B cell (primary cell): ENCODE measurements at regions not wholly inside any gene's neighbourhood (a gene's known extent, or its start where the extent isn't known, plus 50 kb on each side); places are given as distances from the start of the nearest gene placed in this dataset.

Source experiments
- ATAC-seq: fragments of 200-7000 bp; cut with Tn5 transposase; one replicate; pipeline ENCODE4 v1.10.0; 2021; ENCODE audit warnings: low read depth, mild to moderate bottlenecking, moderate number of reproducible peaks, moderate library complexity
- CTCF ChIA-PET: fragments of 350-600 bp; sonication (Branson Sonifier 250); formaldehyde crosslinking; loops from one replicate; lab custom pipeline; 2021; ENCODE audit warnings: antibody characterized with exemption, inconsistent platforms; lab: Charles Lee
- POLR2A ChIA-PET: fragments of 350-600 bp; sonication (Branson Sonifier 250); formaldehyde crosslinking; loops from one replicate; lab custom pipeline; 2021; ENCODE audit warnings: antibody characterized with exemption; lab: Charles Lee
- DNase-seq: peaks from one replicate; pipeline ENCODE4 v3.0.0; 2013
- H2AFZ ChIP-seq: 2 replicates; pipeline ENCODE4 v1.6.1; 2012; ENCODE audit warnings: mild to moderate bottlenecking, low read depth, low read length; ENCODE audit not compliant: insufficient read depth, poor library complexity, severe bottlenecking
- H3K27ac ChIP-seq, 2 donors: 1 replicate in 1 of 2; 2 replicates in 1 of 2; pipeline ENCODE4 v1.5.1; 2012 to 2013; ENCODE audit warnings: low read length in 2 of 2, mild to moderate bottlenecking in 2 of 2, moderate library complexity in 1 of 2
- H3K27me3 ChIP-seq, 4 experiments: fragments of 200-600 bp in 1 of 4; sonication (generic) in 1 of 4; replicated peaks in 1 of 4; 1 replicate in 2 of 4; 2 replicates in 2 of 4; pipeline versions ENCODE4 v1.6.1 to v1.7.0; 2013 to 2016; ENCODE audit warnings: low read length in 3 of 4, mild to moderate bottlenecking in 2 of 4, mixed read lengths in 1 of 4, moderate library complexity in 1 of 4; ENCODE audit not compliant: insufficient read depth in 4 of 4, control insufficient read depth in 3 of 4; ENCODE audit errors: control extremely low read depth in 1 of 4
- H3K36me3 ChIP-seq, 2 experiments: replicated peaks in 1 of 2; 1 replicate in 1 of 2; 2 replicates in 1 of 2; pipeline versions ENCODE4 v1.6.1 to v1.7.1; 2013; ENCODE audit warnings: low read length in 1 of 2; ENCODE audit not compliant: insufficient read depth in 2 of 2, control insufficient read depth in 1 of 2; ENCODE audit errors: control extremely low read depth in 1 of 2, extremely low read depth in 1 of 2
- H3K4me1 ChIP-seq, 2 donors: fragments of 200-600 bp in 1 of 2; sonication (generic) in 1 of 2; 1 replicate in 1 of 2; 2 replicates in 1 of 2; pipeline versions ENCODE4 v1.5.1 to v1.6.1; 2013 to 2017; ENCODE audit warnings: low read length in 2 of 2; ENCODE audit not compliant: control insufficient read depth in 2 of 2, insufficient read depth in 2 of 2
- H3K4me2 ChIP-seq: replicated peaks from 2 replicates; pipeline ENCODE3; 2012; ENCODE audit warnings: mild to moderate bottlenecking, low read depth, low read length; ENCODE audit not compliant: poor library complexity, severe bottlenecking
- H3K4me3 ChIP-seq, 5 experiments: fragments of 200-600 bp in 1 of 5; sonication (generic) in 1 of 5; 1 replicate in 3 of 5; 2 replicates in 2 of 5; pipeline versions ENCODE4 v1.5.1 to v1.7.0; 2011 to 2016; ENCODE audit warnings: low read length in 4 of 5, mild to moderate bottlenecking in 4 of 5, low read depth in 2 of 5, control low read depth in 1 of 5, moderate library complexity in 1 of 5; ENCODE audit not compliant: insufficient read depth in 1 of 5; ENCODE audit errors: control extremely low read depth in 1 of 5, extremely low read depth in 1 of 5
- H3K79me2 ChIP-seq: fragments of 200-600 bp; sonication (generic); one replicate; pipeline ENCODE4 v1.6.0; 2016; ENCODE audit warnings: low read length; ENCODE audit not compliant: control insufficient read depth, insufficient read depth
- H3K9ac ChIP-seq: fragments of 200-600 bp; sonication (generic); 2 replicates; pipeline ENCODE4 v1.6.1; 2017; ENCODE audit warnings: mild to moderate bottlenecking, low read length, moderate library complexity
- H3K9me3 ChIP-seq, 3 donors: one replicate each; pipeline versions ENCODE4 v1.6.1 to v1.7.1; 2013; ENCODE audit warnings: low read length in 2 of 3; ENCODE audit not compliant: control insufficient read depth in 2 of 3, insufficient read depth in 1 of 3; ENCODE audit errors: control extremely low read depth in 1 of 3
- H4K20me1 ChIP-seq: 2 replicates; pipeline ENCODE4 v1.6.0; 2012; ENCODE audit warnings: mild to moderate bottlenecking, low read length; ENCODE audit not compliant: insufficient read depth, control insufficient read depth, poor library complexity, severe bottlenecking
- H3K27ac Mint-ChIP-seq: one replicate; pipeline ENCODE4 v1.8.0; 2021; ENCODE audit warnings: mixed read lengths
- H3K27me3 Mint-ChIP-seq: one replicate; pipeline ENCODE4 v1.8.0; 2021; ENCODE audit warnings: mixed read lengths
- H3K4me1 Mint-ChIP-seq: one replicate; pipeline ENCODE4 v1.8.0; 2021; ENCODE audit warnings: mixed read lengths
- H3K4me3 Mint-ChIP-seq: one replicate; pipeline ENCODE4 v1.8.0; 2021; ENCODE audit warnings: mixed read lengths
- H3K9me3 Mint-ChIP-seq: one replicate; pipeline ENCODE4 v1.8.0; 2022; ENCODE audit warnings: mixed read lengths; ENCODE audit not compliant: insufficient read depth
- CTCF ChIP-seq: fragments of 200-600 bp; IDR thresholded peaks from one replicate; pipeline ENCODE4 v1.8.0; 2022; ENCODE audit warnings: antibody characterized with exemption, mild to moderate bottlenecking
- EZH2 ChIP-seq: IDR thresholded peaks from 2 replicates; pipeline ENCODE4 v1.6.1; 2012; ENCODE audit warnings: borderline replicate concordance, low read depth, mild to moderate bottlenecking, moderate library complexity, low read length; ENCODE audit not compliant: insufficient read depth, poor library complexity, severe bottlenecking
- WGBS: methylation state at CpG from one replicate; pipeline ENCODE4 v1.1.5; 2013; ENCODE audit warnings: missing lambda C conversion rate; ENCODE audit not compliant: insufficient coverage; 5-methylcytosine and 5-hydroxymethylcytosine counted together
- intact Hi-C: fragments of 100-400 bp; cut with micrococcal nuclease; formaldehyde crosslinking; loops from one replicate; pipeline ENCODE4 v1.10.0; 2022

GRCh38 chr6:23478312-23478711, 647.7 kb upstream of the NRSN1 start:
- no peaks in the 10 kb centered on the region for H3K27me3 ChIP-seq
- intact Hi-C loops: no loop called here
- H3K79me2 ChIP-seq: no peaks in the 10 kb centered on the region
- ATAC-seq (no peak), DNase-seq (no peak)
- no peak overlapping the region for H3K9ac ChIP-seq
- H3K27ac Mint-ChIP-seq: no peak overlapping the region
- no peaks in the 10 kb centered on the region for H3K36me3 ChIP-seq
- H3K9me3 Mint-ChIP-seq: peaks cover 7% of the 10 kb centered on the region
- H3K4me3 ChIP-seq: no peak overlapping the region
- no CpG with 5 or more reads among the region's 2 CpGs for WGBS
- peaks cover 0 to 3% (median 3%) of the 10 kb centered on the region in 3 donors for H3K9me3 ChIP-seq
- CTCF ChIA-PET: no interaction called here
- H4K20me1 ChIP-seq: no peaks in the 10 kb centered on the region
- no peaks in the 10 kb centered on the region for H3K4me1 ChIP-seq
- H3K4me3 Mint-ChIP-seq: no peak overlapping the region
- no peaks in the 10 kb centered on the region for H3K4me1 Mint-ChIP-seq
- TF ChIP-seq EZH2 (no peak), CTCF (no peak)
- H3K27ac ChIP-seq: no peak overlapping the region
- POLR2A ChIA-PET: no interaction called here
- H3K4me2 ChIP-seq: no peak overlapping the region
- H2AFZ ChIP-seq: no peak overlapping the region
- H3K27me3 Mint-ChIP-seq: no peaks in the 10 kb centered on the region

- CTCF ChIA-PET: no interaction called here
Observed at GRCh38 chr6:23483896-23484295, 642.1 kb upstream of the NRSN1 start.

More at GRCh38 chr6:23483896-23484295, 642.1 kb upstream of the NRSN1 start:
- no peak overlapping the region for H3K4me3 Mint-ChIP-seq
- no peaks in the 10 kb centered on the region for H3K27me3 ChIP-seq
- H3K4me2 ChIP-seq: no peak overlapping the region
- no peak for TF ChIP-seq EZH2
- TF ChIP-seq CTCF: no peak
- no peak for DNase-seq
- no peaks in the 10 kb centered on the region for H3K27me3 Mint-ChIP-seq
- no peak overlapping the region for H3K9ac ChIP-seq
- peaks cover 0 to 3% (median 0%) of the 10 kb centered on the region in 3 donors for H3K9me3 ChIP-seq
- no peaks in the 10 kb centered on the region for H3K36me3 ChIP-seq
- H3K9me3 Mint-ChIP-seq: peaks cover 9% of the 10 kb centered on the region
- H3K4me3 ChIP-seq: no peak overlapping the region
- no peaks in the 10 kb centered on the region for H3K4me1 ChIP-seq
- intact Hi-C loops: no loop called here
- no peak for ATAC-seq
- H3K27ac Mint-ChIP-seq: no peak overlapping the region
- no peak overlapping the region for H3K27ac ChIP-seq
- no peaks in the 10 kb centered on the region for H3K4me1 Mint-ChIP-seq
- no peaks in the 10 kb centered on the region for H4K20me1 ChIP-seq
- H2AFZ ChIP-seq: no peak overlapping the region
- POLR2A ChIA-PET: no interaction called here
- no peaks in the 10 kb centered on the region for H3K79me2 ChIP-seq
